NT2/D1 (cell line): ENCODE measurements at regions not wholly inside any gene's neighbourhood (a gene's known extent, or its start where the extent isn't known, plus 50 kb on each side); places are given as distances from the start of the nearest gene placed in this dataset.
"Not testable (repeated sequence)": the region's sequence is repeated elsewhere in the genome, so short reads cannot be mapped to it uniquely, and the experiment has no call there.

Experiments
- DNase-seq: peaks from one replicate; pipeline ENCODE4 v3.0.0-alpha.2; 2011; ENCODE audit warnings: low read depth, low spot score
- H3K27me3 ChIP-seq: 2 replicates; pipeline ENCODE4 v1.6.0; 2011; ENCODE audit warnings: mild to moderate bottlenecking; ENCODE audit not compliant: insufficient read length, insufficient read depth
- H3K36me3 ChIP-seq: 2 replicates; pipeline ENCODE4 v1.6.1; 2011; ENCODE audit warnings: mild to moderate bottlenecking, low read length, mixed read lengths; ENCODE audit not compliant: insufficient read depth, insufficient read length
- H3K4me1 ChIP-seq: 2 replicates; pipeline ENCODE4 v1.5.1; 2011; ENCODE audit not compliant: insufficient read depth, insufficient read length
- H3K4me3 ChIP-seq: 2 replicates; pipeline ENCODE4 v1.5.1; 2011; ENCODE audit warnings: low read depth; ENCODE audit not compliant: insufficient read length
- H3K9ac ChIP-seq: 2 replicates; pipeline ENCODE4 v1.6.0; 2011; ENCODE audit warnings: low read depth; ENCODE audit not compliant: insufficient read length
- H3K9me3 ChIP-seq: 2 replicates; pipeline ENCODE4 v1.5.1; 2011; ENCODE audit warnings: mild to moderate bottlenecking, low read length; ENCODE audit not compliant: insufficient read depth
- SUZ12 ChIP-seq: IDR thresholded peaks from 2 replicates; pipeline ENCODE4 v1.6.1; 2011; ENCODE audit not compliant: insufficient read length, insufficient read depth; ENCODE audit errors: extremely low read depth
- YY1 ChIP-seq: IDR thresholded peaks from 2 replicates; pipeline ENCODE4 v1.6.1; 2011; ENCODE audit not compliant: insufficient read length, insufficient read depth
- ZNF274 ChIP-seq: IDR thresholded peaks from 2 replicates; pipeline ENCODE4 v1.6.1; 2011; ENCODE audit warnings: mild to moderate bottlenecking, low read depth, low read length

- H3K9ac ChIP-seq = no peak overlapping the region
- no peak for DNase-seq
- H3K4me3 ChIP-seq = no peak overlapping the region
- H3K9me3 ChIP-seq = no peaks in the 10 kb centered on the region
- no peaks in the 10 kb centered on the region for H3K4me1 ChIP-seq
- H3K27me3 ChIP-seq = no peaks in the 10 kb centered on the region
- no peak for TF ChIP-seq SUZ12
- no peak for TF ChIP-seq ZNF274
- no peak for TF ChIP-seq YY1
- no peaks in the 10 kb centered on the region for H3K36me3 ChIP-seq
Measured at GRCh38 chr2:184444623-184445223, 153.6 kb upstream of the ZNF804A start.

GRCh38 chr2:184449760-184450159, 148.6 kb upstream of the ZNF804A start:
- no peak for TF ChIP-seq YY1
- TF ChIP-seq ZNF274 = no peak
- TF ChIP-seq SUZ12 = no peak
- no peaks in the 10 kb centered on the region for H3K27me3 ChIP-seq
- no peaks in the 10 kb centered on the region for H3K4me1 ChIP-seq
- no peak overlapping the region for H3K4me3 ChIP-seq
- H3K9ac ChIP-seq = no peak overlapping the region
- DNase-seq = no peak
- H3K36me3 ChIP-seq = no peaks in the 10 kb centered on the region
- H3K9me3 ChIP-seq = no peaks in the 10 kb centered on the region

- DNase-seq = no peak
- H3K27me3 ChIP-seq = no peaks in the 10 kb centered on the region
- no peak overlapping the region for H3K4me3 ChIP-seq
- no peaks in the 10 kb centered on the region for H3K36me3 ChIP-seq
- no peaks in the 10 kb centered on the region for H3K9me3 ChIP-seq
- TF ChIP-seq ZNF274 (no peak), YY1 (no peak), SUZ12 (no peak)
- H3K4me1 ChIP-seq = no peaks in the 10 kb centered on the region
- H3K9ac ChIP-seq = no peak overlapping the region
Measured at GRCh38 chr2:184452907-184453306, 145.4 kb upstream of the ZNF804A start.

- H3K4me1 ChIP-seq = no peaks in the 10 kb centered on the region
- DNase-seq = no peak
- no peak for TF ChIP-seq YY1
- TF ChIP-seq SUZ12 = no peak
- TF ChIP-seq ZNF274 = no peak
- no peak overlapping the region for H3K9ac ChIP-seq
- no peaks in the 10 kb centered on the region for H3K9me3 ChIP-seq
- H3K27me3 ChIP-seq = no peaks in the 10 kb centered on the region
- no peak overlapping the region for H3K4me3 ChIP-seq
- H3K36me3 ChIP-seq = no peaks in the 10 kb centered on the region
Measured at GRCh38 chr2:184455624-184456023, 142.7 kb upstream of the ZNF804A start.

GRCh38 chr2:184456693-184457092, 141.6 kb upstream of the ZNF804A start:
- DNase-seq, H3K4me1 ChIP-seq, H3K4me3 ChIP-seq, H3K27me3 ChIP-seq, H3K9me3 ChIP-seq, H3K36me3 ChIP-seq, H3K9ac ChIP-seq: not testable (repeated sequence)

GRCh38 chr2:184463102-184463865, 135.0 kb upstream of the ZNF804A start:
- Histone ChIP-seq H3K4me1 (no peaks in the 10 kb centered on the region), H3K9ac (no peak overlapping the region), H3K36me3 (no peaks in the 10 kb centered on the region), H3K4me3 (no peak overlapping the region), H3K9me3 (no peaks in the 10 kb centered on the region), H3K27me3 (no peaks in the 10 kb centered on the region)
- TF ChIP-seq YY1 (no peak), SUZ12 (no peak), ZNF274 (no peak)
- no peak for DNase-seq

- H3K9me3 ChIP-seq = no peaks in the 10 kb centered on the region
- H3K27me3 ChIP-seq = no peaks in the 10 kb centered on the region
- no peak overlapping the region for H3K9ac ChIP-seq
- H3K36me3 ChIP-seq = no peaks in the 10 kb centered on the region
- H3K4me3 ChIP-seq = no peak overlapping the region
- no peak for TF ChIP-seq YY1
- TF ChIP-seq SUZ12 = no peak
- TF ChIP-seq ZNF274 = no peak
- no peak for DNase-seq
- H3K4me1 ChIP-seq = no peaks in the 10 kb centered on the region
Measured at GRCh38 chr2:184463866-184464248, 134.5 kb upstream of the ZNF804A start.
